Keratinocyte (primary cell): ENCODE measurements at regions not wholly inside any gene's neighbourhood (a gene's known extent, or its start where the extent isn't known, plus 50 kb on each side); places are given as distances from the start of the nearest gene placed in this dataset.
A peak's percentile ranks its signal among the peaks of the same experiment; 100 is the strongest.

Experiments
- DNase-seq: peaks from one replicate; pipeline ENCODE4 v3.0.0-alpha.2; 2011; ENCODE audit warnings: low read depth, missing footprints, low spot score
- FAIRE-seq: peaks from 2 replicates; lab custom pipeline; 2011; peaks lifted over from hg19 to GRCh38; lab: Jason Lieb, UNC
- H2AFZ ChIP-seq: 2 replicates; pipeline ENCODE4 v1.6.0; 2012; ENCODE audit warnings: low read length, control low read depth, inconsistent platforms; ENCODE audit not compliant: control insufficient read depth
- H3K27ac ChIP-seq: 2 replicates; pipeline ENCODE4 v1.5.1; 2011; ENCODE audit warnings: low read length; ENCODE audit not compliant: control insufficient read depth, insufficient read depth
- H3K27me3 ChIP-seq: 3 replicates; pipeline ENCODE4 v1.6.0; 2011; ENCODE audit warnings: low read length; ENCODE audit not compliant: control insufficient read depth, insufficient read depth; ENCODE audit errors: extremely low read depth
- H3K36me3 ChIP-seq, 2 experiments: 2 replicates in 1 of 2; 3 replicates in 1 of 2; pipeline ENCODE4 v1.5.1; 2011; ENCODE audit warnings: low read length in 2 of 2, mild to moderate bottlenecking in 1 of 2; ENCODE audit not compliant: control insufficient read depth in 2 of 2, insufficient read depth in 2 of 2; ENCODE audit errors: extremely low read depth in 1 of 2
- H3K4me1 ChIP-seq: 3 replicates; pipeline ENCODE4 v1.5.1; 2011; ENCODE audit warnings: low read length; ENCODE audit not compliant: control insufficient read depth, insufficient read depth; ENCODE audit errors: extremely low read depth
- H3K4me2 ChIP-seq: 3 replicates; pipeline ENCODE4 v1.6.0; 2011; ENCODE audit warnings: low read depth, low read length; ENCODE audit not compliant: control insufficient read depth, insufficient read depth; ENCODE audit errors: extremely low read depth
- H3K4me3 ChIP-seq, 3 experiments: fragments of 200-600 bp in 1 of 3; sonication (generic) in 1 of 3; 2 replicates in 2 of 3; 3 replicates in 1 of 3; pipeline ENCODE4 v1.5.1; 2011 to 2016; ENCODE audit warnings: low read length in 3 of 3, mild to moderate bottlenecking in 3 of 3, control low read depth in 2 of 3, inconsistent platforms in 1 of 3, low read depth in 1 of 3, mixed read lengths in 1 of 3, mixed run types in 1 of 3, moderate library complexity in 1 of 3; ENCODE audit not compliant: control insufficient read depth in 2 of 3, insufficient read depth in 2 of 3; ENCODE audit errors: extremely low read depth in 1 of 3
- H3K79me2 ChIP-seq: 2 replicates; pipeline ENCODE4 v1.6.0; 2012; ENCODE audit warnings: low read length; ENCODE audit not compliant: control insufficient read depth, insufficient read depth
- H3K9ac ChIP-seq: 3 replicates; pipeline ENCODE4 v1.6.0; 2011; ENCODE audit warnings: low read length; ENCODE audit not compliant: control insufficient read depth, insufficient read depth; ENCODE audit errors: extremely low read depth
- H3K9me1 ChIP-seq: 3 replicates; pipeline ENCODE4 v1.6.0; 2011; ENCODE audit warnings: low read length; ENCODE audit not compliant: control insufficient read depth, insufficient read depth; ENCODE audit errors: extremely low read depth
- H3K9me3 ChIP-seq: 2 replicates; pipeline ENCODE4 v1.5.1; 2012; ENCODE audit warnings: low read depth, low read length; ENCODE audit not compliant: control insufficient read depth
- H4K20me1 ChIP-seq: 3 replicates; pipeline ENCODE4 v1.6.0; 2011; ENCODE audit warnings: low read length; ENCODE audit not compliant: control insufficient read depth, insufficient read depth; ENCODE audit errors: extremely low read depth
- EZH2 ChIP-seq: IDR thresholded peaks from one replicate; pipeline ENCODE4 v1.6.1; 2012; ENCODE audit warnings: inconsistent platforms, mild to moderate bottlenecking, low read length, moderate library complexity
- dilution Hi-C: fragments of 300-500 bp; cut with MboI; formaldehyde crosslinking; loops from one replicate; pipeline ENCODE4 v1.7.0; 2020; ENCODE audit warnings: low sequenced_read_pairs; ENCODE audit not compliant: extremely low pct_ligation_motif_present
- TF ChIP-seq, protein P1 (sequence below), 3 experiments: IDR thresholded peaks in 1 of 3; conservative IDR thresholded peaks in 1 of 3; optimal IDR thresholded peaks in 1 of 3; 2 replicates in 2 of 3; 3 replicates in 1 of 3; pipeline versions ENCODE3 to v1.5.1; 2011; ENCODE audit warnings: low read length in 3 of 3, mild to moderate bottlenecking in 3 of 3, moderate library complexity in 2 of 3, control low read depth in 1 of 3, inconsistent platforms in 1 of 3; ENCODE audit not compliant: insufficient read depth in 2 of 3; ENCODE audit errors: extremely low read depth in 1 of 3

DNA sequence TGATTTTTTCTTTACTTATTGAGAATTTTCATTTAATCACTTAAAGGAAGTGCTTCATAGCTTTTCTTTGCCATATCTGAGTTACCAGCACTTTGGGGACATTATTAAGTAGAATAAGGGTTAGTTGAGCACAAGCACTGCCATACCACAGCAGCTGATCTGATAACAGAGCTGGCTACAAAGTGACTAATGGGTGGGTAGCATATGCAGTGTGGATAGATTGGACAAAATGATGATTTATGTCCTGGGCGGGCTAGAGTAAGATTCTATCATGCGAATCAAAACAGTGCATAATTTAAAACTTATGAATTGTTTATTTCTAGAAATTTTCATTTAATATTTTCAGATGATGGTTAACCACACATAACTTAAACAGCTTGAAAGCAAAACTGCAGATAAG lies 102.2 kb upstream of the SNX7 start:
- no peak overlapping the region for H3K9ac ChIP-seq
- H3K9me3 ChIP-seq: no peaks in the 10 kb centered on the region
- H3K4me3 ChIP-seq: no peak overlapping the region
- no peaks in the 10 kb centered on the region for H3K4me1 ChIP-seq
- no peak for DNase-seq
- dilution Hi-C loops: no loop called here
- no peaks in the 10 kb centered on the region for H4K20me1 ChIP-seq
- no peak overlapping the region for H2AFZ ChIP-seq
- no peaks in the 10 kb centered on the region for H3K79me2 ChIP-seq
- FAIRE-seq: no peak
- H3K27ac ChIP-seq: no peak overlapping the region
- no peaks in the 10 kb centered on the region for H3K27me3 ChIP-seq
- TF ChIP-seq, protein P1, sequence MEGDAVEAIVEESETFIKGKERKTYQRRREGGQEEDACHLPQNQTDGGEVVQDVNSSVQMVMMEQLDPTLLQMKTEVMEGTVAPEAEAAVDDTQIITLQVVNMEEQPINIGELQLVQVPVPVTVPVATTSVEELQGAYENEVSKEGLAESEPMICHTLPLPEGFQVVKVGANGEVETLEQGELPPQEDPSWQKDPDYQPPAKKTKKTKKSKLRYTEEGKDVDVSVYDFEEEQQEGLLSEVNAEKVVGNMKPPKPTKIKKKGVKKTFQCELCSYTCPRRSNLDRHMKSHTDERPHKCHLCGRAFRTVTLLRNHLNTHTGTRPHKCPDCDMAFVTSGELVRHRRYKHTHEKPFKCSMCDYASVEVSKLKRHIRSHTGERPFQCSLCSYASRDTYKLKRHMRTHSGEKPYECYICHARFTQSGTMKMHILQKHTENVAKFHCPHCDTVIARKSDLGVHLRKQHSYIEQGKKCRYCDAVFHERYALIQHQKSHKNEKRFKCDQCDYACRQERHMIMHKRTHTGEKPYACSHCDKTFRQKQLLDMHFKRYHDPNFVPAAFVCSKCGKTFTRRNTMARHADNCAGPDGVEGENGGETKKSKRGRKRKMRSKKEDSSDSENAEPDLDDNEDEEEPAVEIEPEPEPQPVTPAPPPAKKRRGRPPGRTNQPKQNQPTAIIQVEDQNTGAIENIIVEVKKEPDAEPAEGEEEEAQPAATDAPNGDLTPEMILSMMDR (optimal IDR thresholded peaks at IDR 0.05 in 1 of 3, IDR thresholded peaks at IDR 0.05 in 1 of 3, conservative IDR thresholded peaks at IDR 0.05 in 1 of 3; ENCODE audit: extremely low read depth in 1 of 3, insufficient read depth in 2 of 3, low read length in 3 of 3): no peak
- no peak for TF ChIP-seq EZH2
- H3K36me3 ChIP-seq: no peaks in the 10 kb centered on the region
- no peak overlapping the region for H3K4me2 ChIP-seq
- no peaks in the 10 kb centered on the region for H3K9me1 ChIP-seq

DNA sequence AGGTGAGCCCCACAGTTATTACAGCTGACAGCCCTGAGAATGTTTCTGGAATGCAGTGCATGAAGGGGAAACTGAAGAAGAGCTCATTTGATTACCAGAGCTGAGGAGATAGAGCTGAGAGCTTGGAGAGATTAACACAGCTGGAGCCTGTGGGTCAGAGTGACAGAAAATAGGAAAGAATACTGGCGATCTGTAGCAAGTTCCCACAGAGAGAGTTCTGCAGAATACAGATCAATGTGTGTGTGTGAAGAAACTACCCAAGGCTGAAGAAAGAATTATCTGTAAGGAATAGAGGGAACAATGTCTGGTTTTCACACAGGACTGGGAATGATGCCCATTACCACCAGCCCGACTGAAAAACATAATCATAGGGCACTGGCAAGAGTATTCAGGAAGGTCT lies 103.6 kb upstream of the SNX7 start:
- no peaks in the 10 kb centered on the region for H4K20me1 ChIP-seq
- H3K4me3 ChIP-seq: no peak overlapping the region
- no peak for TF ChIP-seq EZH2
- TF ChIP-seq, protein P1 (optimal IDR thresholded peaks at IDR 0.05 in 1 of 3, IDR thresholded peaks at IDR 0.05 in 1 of 3, conservative IDR thresholded peaks at IDR 0.05 in 1 of 3; ENCODE audit: extremely low read depth in 1 of 3, insufficient read depth in 2 of 3, low read length in 3 of 3): no peak
- H3K27me3 ChIP-seq: no peaks in the 10 kb centered on the region
- H3K9ac ChIP-seq: no peak overlapping the region
- H3K4me1 ChIP-seq: no peaks in the 10 kb centered on the region
- dilution Hi-C loops: no loop called here
- no peaks in the 10 kb centered on the region for H3K79me2 ChIP-seq
- no peaks in the 10 kb centered on the region for H3K36me3 ChIP-seq
- H2AFZ ChIP-seq: no peak overlapping the region
- no peaks in the 10 kb centered on the region for H3K9me1 ChIP-seq
- no peak overlapping the region for H3K27ac ChIP-seq
- DNase-seq (no peak), FAIRE-seq (peak; percentile 44)
- H3K4me2 ChIP-seq: no peak overlapping the region
- H3K9me3 ChIP-seq: no peaks in the 10 kb centered on the region
